NCI-H2107 treated with DMSO at 0.1 percent for 48 hours (cell line): ENCODE measurements at regions not wholly inside any gene's neighbourhood (a gene's known extent, or its start where the extent isn't known, plus 50 kb on each side); places are given as distances from the start of the nearest gene placed in this dataset.

Experiments
- DNase-seq: peaks from one replicate; lab custom pipeline; 2025; ENCODE audit not compliant: unreplicated experiment; lab: John Stamatoyannopoulos, UW

DNA sequence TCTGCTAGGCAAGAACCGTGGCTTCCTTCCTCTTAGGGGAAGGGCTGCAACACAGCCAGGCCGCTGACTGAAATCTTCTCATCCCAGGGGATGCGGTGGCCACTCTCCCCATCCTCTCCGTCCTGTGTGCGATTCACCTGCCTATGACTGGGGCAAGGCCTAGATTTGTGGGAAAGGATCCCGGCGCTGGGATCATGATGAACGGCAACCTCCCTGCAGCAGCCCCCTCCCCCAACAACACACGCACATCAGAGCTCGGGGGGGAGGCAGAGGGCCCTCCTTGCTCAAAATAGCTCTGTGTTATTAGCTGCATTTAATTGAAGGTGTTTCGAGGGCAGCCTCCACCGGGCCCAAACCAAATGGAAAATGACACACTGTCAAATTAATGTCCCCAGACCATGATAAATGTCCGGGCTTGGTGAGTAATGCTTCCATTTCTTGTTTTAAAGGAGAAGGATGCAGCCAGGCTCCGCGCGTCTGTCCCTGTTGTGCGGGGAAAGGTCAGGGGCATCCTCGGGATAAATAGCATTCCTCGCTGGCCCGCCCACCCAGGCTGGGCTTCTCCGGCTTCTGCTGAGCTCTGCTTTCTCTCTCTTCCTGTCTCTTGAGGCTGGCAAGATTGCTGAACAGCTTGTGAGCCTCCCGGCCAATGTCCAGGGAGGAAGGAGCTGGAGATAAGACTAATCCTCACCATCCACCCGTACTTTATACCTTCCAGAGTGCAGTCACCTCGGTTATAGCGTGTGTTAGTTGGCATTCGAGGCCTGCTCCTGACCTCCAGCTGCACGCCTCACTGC is 56.4 kb upstream of the TLE3 start:
- no peak for DNase-seq

DNA sequence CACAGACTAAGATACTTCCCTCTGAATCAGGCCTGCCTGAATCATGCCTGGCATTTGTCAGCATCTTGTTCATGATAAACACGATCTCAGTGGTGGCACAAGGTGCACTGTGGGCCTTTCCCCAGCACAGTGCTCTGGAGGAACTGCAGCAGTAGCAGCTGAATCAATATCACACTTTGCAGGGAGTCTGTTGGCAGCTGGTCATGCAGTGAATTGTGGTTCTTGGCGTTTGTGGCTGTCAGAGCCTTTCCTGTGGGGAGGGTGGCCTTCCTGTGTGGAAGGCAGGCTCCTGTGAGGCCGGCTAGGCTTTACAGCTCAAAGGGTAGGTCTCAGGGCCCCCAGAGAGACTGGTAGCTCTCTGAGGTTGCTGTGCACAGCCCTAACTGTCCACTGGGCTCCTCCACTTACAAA is 54.4 kb upstream of the TLE3 start:
- DNase-seq = peak; percentile 79

DNA sequence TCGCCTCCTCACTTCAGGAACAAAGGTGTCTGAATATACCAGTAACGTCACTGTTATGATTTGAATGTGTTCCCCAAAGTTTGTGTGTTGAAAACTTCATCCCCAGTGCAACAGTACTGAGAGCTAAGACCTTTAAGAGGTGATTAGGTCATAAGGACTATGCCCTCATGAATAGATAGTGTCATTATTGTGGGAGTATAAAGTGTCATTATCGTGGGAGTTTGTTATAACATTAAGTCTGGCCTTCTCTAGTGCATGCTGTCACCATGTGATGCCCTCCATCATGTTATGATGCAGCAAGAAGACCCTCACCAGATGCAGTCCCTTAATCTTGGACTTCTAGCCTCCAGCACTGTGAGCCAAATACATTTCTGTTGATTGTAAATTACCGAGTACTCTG is 53.7 kb upstream of the TLE3 start:
- no peak for DNase-seq

DNA sequence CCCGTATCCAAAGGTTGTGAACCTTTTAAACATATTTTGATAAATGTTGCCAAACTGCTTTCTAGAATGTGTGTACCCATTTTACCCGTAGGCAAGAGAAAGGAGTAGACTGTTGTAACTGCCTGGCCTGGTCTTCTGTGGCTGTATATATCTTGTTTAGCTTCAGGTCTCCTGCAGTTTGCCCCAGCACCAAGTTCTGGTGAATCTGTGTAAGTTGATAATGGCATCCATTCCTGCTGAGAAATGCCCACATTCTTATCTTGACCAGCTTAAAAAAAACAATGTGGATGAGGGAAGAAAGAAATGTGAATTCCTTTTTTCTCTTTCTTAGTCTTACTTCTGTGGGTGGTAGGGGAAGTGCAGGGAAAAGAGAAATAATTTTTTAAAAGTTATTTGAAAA is 53.3 kb upstream of the TLE3 start:
- DNase-seq = no peak

DNA sequence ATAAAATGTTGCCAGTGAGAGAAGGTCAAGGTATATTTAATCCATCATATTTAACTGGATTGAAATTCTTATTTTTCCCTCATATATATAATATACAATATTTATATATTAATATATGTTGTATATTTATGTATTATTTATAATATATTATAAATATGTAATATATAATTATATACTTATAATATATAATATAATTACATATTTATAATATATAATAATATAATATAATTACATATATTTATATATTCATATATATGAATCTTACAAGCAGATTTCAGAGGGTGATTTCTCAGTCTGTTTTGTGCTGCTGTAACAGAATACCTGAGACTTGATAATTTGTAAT is 52.7 kb upstream of the TLE3 start:
- DNase-seq = no peak

DNA sequence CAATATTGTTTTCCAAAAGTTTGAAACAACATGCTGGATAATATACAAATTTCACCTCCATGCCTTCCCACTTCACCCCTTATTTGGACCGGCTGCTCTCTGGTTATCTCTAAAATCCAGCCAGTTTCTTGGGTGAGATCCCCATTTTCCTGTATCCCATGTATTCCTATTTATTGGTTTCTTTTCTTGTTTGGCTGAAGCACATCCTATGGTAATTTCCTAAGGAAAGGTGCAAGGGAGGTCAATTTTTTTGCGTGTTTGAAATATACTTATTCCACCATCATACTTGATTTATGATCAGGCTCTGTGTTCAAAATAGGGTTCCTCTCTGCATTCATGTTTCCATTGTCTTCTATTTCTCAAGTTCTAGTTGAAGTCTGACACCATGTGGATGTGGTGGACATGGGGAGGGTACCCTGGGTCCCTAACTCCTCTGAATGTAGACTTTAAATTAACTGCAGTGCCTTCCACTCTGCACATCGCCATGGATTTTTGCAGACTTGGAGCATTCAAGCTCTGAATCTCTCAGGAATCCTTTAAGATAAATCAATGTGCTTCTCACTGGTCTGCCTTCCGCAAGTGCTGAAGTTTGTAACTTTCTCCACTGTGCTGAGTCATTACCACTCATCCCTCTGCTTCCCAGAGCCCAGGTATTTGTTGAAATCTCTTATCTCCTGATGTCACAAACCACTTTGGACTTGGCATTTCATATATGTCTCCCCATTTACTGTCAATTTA is 52.1 kb upstream of the TLE3 start:
- no peak for DNase-seq

DNA sequence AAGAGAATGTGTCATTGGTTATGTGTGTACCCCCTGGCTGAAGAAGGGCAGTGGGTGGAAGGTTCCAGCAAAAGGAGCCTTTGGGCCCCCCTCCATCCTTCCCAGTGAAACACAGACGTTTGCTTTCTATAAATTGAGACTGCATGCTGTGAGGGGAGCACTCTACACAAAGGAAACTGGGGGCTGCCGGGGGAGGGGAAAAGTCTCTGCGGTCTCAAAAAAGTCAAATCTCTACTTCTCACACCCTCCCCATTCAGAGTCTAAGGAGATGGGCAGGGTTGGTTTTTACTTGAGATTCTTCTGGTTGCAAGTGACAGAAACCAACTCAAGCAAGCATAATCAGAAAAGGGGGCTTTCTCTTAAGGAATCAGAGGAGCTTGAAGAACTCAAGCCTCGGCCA is 50.1 kb upstream of the TLE3 start:
- DNase-seq = no peak
